ENCODE measurements at regions not wholly inside any gene's neighbourhood (a gene's known extent, or its start where the extent isn't known, plus 50 kb on each side); places are given as distances from the start of the nearest gene placed in this dataset.
"Not testable (repeated sequence)": the region's sequence is repeated elsewhere in the genome, so short reads cannot be mapped to it uniquely, and the experiment has no call there.

DNA sequence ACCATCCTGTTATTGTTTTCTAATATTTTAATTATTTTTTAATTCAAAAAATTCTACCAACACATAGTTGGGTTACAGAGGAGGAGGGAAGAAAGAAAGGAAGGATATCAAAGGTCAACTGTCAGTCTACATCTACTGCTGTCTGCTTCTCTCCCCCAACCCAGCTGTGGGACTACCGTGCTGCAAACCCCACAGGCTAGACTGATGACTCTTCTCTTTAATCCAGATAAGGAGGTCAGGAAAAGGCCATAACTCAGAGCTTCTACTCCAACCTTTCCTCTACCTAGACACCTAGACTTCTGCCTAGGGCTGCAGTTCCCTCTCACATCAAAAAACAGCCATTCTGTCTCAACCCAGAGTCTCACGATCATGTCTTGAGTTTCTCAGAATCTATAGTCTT, 124.2 kb upstream of the ETV3 start:
- H3K36me3 Mint-ChIP-seq (ENCODE audit: insufficient read depth) = peaks cover 4% of the 10 kb centered on the region
- peaks cover 8% of the 10 kb centered on the region for H3K4me1 Mint-ChIP-seq (ENCODE audit: low read depth)
- no peak for TF ChIP-seq CTCF (IDR thresholded peaks at IDR 0.05; ENCODE audit: unreplicated experiment)
- H3K27ac Mint-ChIP-seq = no peak overlapping the region
- peaks cover 9% of the 10 kb centered on the region for H3K9me3 Mint-ChIP-seq (ENCODE audit: low read depth)
- DNase-seq (ENCODE audit: low spot score, unreplicated experiment) = no peak
- no peak overlapping the region for H3K4me3 Mint-ChIP-seq (ENCODE audit: low read depth)
- H3K27me3 Mint-ChIP-seq = no peaks in the 10 kb centered on the region

DNA sequence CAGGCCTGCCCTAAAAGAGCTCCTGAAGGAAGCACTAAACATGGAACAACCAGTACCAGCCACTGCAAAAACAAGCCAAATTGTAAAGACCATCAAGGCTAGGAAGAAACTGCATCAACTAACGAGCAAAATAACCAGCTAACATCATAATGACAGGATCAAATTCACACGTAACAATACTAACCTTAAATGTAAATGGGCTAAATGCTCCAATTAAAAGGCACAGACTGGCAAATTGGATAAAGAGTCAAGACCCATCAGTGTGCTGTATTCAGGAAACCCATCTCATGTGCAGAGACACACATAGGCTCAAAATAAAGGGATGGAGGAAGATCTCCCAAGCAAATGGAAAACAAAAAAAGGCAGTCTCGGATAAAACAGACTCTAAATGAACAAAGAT, 117.7 kb upstream of the ETV3 start:
- H3K36me3 Mint-ChIP-seq (ENCODE audit: insufficient read depth) = peaks cover 20% of the 10 kb centered on the region
- H3K4me3 Mint-ChIP-seq (ENCODE audit: low read depth); DNase-seq (ENCODE audit: low spot score, unreplicated experiment); H3K4me1 Mint-ChIP-seq (ENCODE audit: low read depth); H3K27me3 Mint-ChIP-seq; H3K27ac Mint-ChIP-seq: not testable (repeated sequence)
- H3K9me3 Mint-ChIP-seq (ENCODE audit: low read depth) = peaks cover 27% of the 10 kb centered on the region

GRCh38 chr1:157254183-157254582, 116.0 kb upstream of the ETV3 start:
- not testable (repeated sequence) for H3K4me1 Mint-ChIP-seq (ENCODE audit: low read depth); H3K27ac Mint-ChIP-seq; DNase-seq (ENCODE audit: low spot score, unreplicated experiment); H3K27me3 Mint-ChIP-seq; H3K4me3 Mint-ChIP-seq (ENCODE audit: low read depth)
- Mint-ChIP-seq H3K36me3 (ENCODE audit: insufficient read depth) (peaks cover 20% of the 10 kb centered on the region), H3K9me3 (ENCODE audit: low read depth) (peaks cover 20% of the 10 kb centered on the region)

DNA sequence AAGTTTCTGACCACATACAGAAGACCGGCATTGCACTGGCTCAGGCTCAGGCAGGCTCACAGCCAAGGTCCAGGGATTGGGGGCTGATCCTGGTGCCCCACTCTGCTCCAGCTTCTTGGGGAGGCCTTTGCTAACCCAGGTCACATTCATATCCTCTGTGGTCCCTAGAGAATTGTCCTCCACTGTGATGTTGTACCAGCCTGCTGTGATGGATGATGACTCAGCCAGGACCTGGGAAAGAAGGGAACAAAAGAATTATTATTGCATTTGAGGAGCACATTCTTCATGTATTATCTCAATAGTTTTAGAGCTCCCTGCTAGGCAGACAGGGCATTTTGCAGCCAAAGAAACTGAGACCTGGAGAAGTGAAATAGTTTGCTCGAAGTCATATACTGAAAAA, 114.3 kb upstream of the ETV3 start:
- peaks cover 29% of the 10 kb centered on the region for H3K36me3 Mint-ChIP-seq (ENCODE audit: insufficient read depth)
- no peak for DNase-seq (ENCODE audit: low spot score, unreplicated experiment)
- peaks cover 29% of the 10 kb centered on the region for H3K9me3 Mint-ChIP-seq (ENCODE audit: low read depth)
- no peak for TF ChIP-seq CTCF (IDR thresholded peaks at IDR 0.05; ENCODE audit: unreplicated experiment)
- no peaks in the 10 kb centered on the region for H3K27me3 Mint-ChIP-seq
- H3K4me1 Mint-ChIP-seq (ENCODE audit: low read depth) = peaks cover 5% of the 10 kb centered on the region
- no peak overlapping the region for H3K27ac Mint-ChIP-seq
- no peak overlapping the region for H3K4me3 Mint-ChIP-seq (ENCODE audit: low read depth)

DNA sequence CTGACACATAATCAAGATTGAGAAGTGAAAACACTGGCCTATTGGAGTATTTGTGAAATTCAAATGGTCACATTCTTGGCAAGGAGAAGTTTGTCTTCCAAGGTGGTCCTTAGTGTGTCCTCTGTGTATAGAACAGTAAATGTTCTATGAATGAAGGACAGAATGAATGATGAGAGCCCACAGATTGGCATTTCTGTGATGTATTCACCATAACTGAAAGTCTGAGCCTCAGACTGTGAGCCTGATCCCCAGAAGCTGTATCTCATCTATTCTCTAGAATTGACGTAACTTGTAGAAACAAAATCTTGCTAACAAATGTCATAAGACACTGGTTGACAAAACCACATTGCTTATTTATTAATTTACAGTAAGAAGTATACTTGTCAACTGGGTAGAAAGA, 111.5 kb upstream of the ETV3 start:
- H3K27me3 Mint-ChIP-seq = no peaks in the 10 kb centered on the region
- H3K4me1 Mint-ChIP-seq (ENCODE audit: low read depth) = peaks cover 5% of the 10 kb centered on the region
- no peak for DNase-seq (ENCODE audit: low spot score, unreplicated experiment)
- H3K27ac Mint-ChIP-seq = no peak overlapping the region
- no peak overlapping the region for H3K4me3 Mint-ChIP-seq (ENCODE audit: low read depth)
- TF ChIP-seq CTCF (IDR thresholded peaks at IDR 0.05; ENCODE audit: unreplicated experiment) = no peak
- peaks cover 24% of the 10 kb centered on the region for H3K9me3 Mint-ChIP-seq (ENCODE audit: low read depth)
- peaks cover 31% of the 10 kb centered on the region for H3K36me3 Mint-ChIP-seq (ENCODE audit: insufficient read depth)

- H3K4me3 Mint-ChIP-seq (ENCODE audit: low read depth) = no peak overlapping the region
- H3K27me3 Mint-ChIP-seq = no peaks in the 10 kb centered on the region
- TF ChIP-seq CTCF (IDR thresholded peaks at IDR 0.05; ENCODE audit: unreplicated experiment) = no peak
- peaks cover 27% of the 10 kb centered on the region for H3K9me3 Mint-ChIP-seq (ENCODE audit: low read depth)
- no peak overlapping the region for H3K27ac Mint-ChIP-seq
- peaks cover 34% of the 10 kb centered on the region for H3K36me3 Mint-ChIP-seq (ENCODE audit: insufficient read depth)
- no peak for DNase-seq (ENCODE audit: low spot score, unreplicated experiment)
- H3K4me1 Mint-ChIP-seq (ENCODE audit: low read depth) = peaks cover 5% of the 10 kb centered on the region
Observed at GRCh38 chr1:157249326-157249725, 111.1 kb upstream of the ETV3 start.

DNA sequence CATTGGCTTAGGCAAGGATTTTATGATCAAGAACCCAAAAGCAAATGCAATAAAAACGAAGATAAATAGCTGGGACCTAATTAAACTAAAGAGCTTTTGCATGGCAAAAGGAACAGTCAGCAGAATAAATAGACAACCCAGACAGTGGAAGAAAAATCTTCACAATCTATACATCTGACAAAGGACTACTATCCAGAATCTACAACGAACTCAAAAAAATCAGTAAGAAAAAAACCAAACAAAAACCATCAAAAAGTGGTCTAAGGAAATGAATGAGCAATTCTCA, 109.5 kb upstream of the ETV3 start:
- not testable (repeated sequence) for H3K27ac Mint-ChIP-seq; H3K4me1 Mint-ChIP-seq (ENCODE audit: low read depth); H3K27me3 Mint-ChIP-seq; DNase-seq (ENCODE audit: low spot score, unreplicated experiment); H3K4me3 Mint-ChIP-seq (ENCODE audit: low read depth)
- H3K9me3 Mint-ChIP-seq (ENCODE audit: low read depth) = peaks cover 23% of the 10 kb centered on the region
- peaks cover 32% of the 10 kb centered on the region for H3K36me3 Mint-ChIP-seq (ENCODE audit: insufficient read depth)

All from progenitor cell of endocrine pancreas (in vitro differentiated cells).